Ishikawa (cell line): ENCODE measurements at regions not wholly inside any gene's neighbourhood (a gene's known extent, or its start where the extent isn't known, plus 50 kb on each side); places are given as distances from the start of the nearest gene placed in this dataset.

Source experiments
- CEBPB ChIP-seq: IDR thresholded peaks from 2 replicates; pipeline ENCODE4 v1.6.1; 2012
- EGR1 ChIP-seq: IDR thresholded peaks from 2 replicates; pipeline ENCODE4 v1.6.1; 2012
- EP300 ChIP-seq: IDR thresholded peaks from 2 replicates; pipeline ENCODE4 v1.6.1; 2012; ENCODE audit warnings: borderline replicate concordance
- NFIC ChIP-seq: IDR thresholded peaks from 2 replicates; pipeline ENCODE4 v1.6.1; 2012
- RAD21 ChIP-seq: IDR thresholded peaks from 2 replicates; pipeline ENCODE4 v1.6.1; 2012; ENCODE audit warnings: low read depth
- REST ChIP-seq: IDR thresholded peaks from 2 replicates; pipeline ENCODE4 v1.6.1; 2012; ENCODE audit warnings: low read depth, mild to moderate bottlenecking
- TAF1 ChIP-seq: IDR thresholded peaks from 2 replicates; pipeline ENCODE4 v1.6.1; 2012; ENCODE audit warnings: low read depth, mild to moderate bottlenecking
- TCF12 ChIP-seq: IDR thresholded peaks from 2 replicates; pipeline ENCODE4 v1.6.1; 2012; ENCODE audit warnings: low read depth
- TEAD4 ChIP-seq: IDR thresholded peaks from 2 replicates; pipeline ENCODE4 v1.6.1; 2012
- USF1 ChIP-seq: IDR thresholded peaks from 2 replicates; pipeline ENCODE4 v1.6.1; 2012
- YY1 ChIP-seq: IDR thresholded peaks from 2 replicates; pipeline ENCODE4 v1.6.1; 2012; ENCODE audit warnings: low read depth

GRCh38 chr16:85503679-85504231, 109.4 kb upstream of the GSE1 start:
- TF ChIP-seq REST (no peak), TAF1 (no peak), RAD21 (no peak), CEBPB (no peak), NFIC (no peak), YY1 (no peak), EP300 (no peak), TEAD4 (no peak), EGR1 (no peak), USF1 (no peak), TCF12 (no peak)
